K562 (cell line): ENCODE measurements at regions not wholly inside any gene's neighbourhood (a gene's known extent, or its start where the extent isn't known, plus 50 kb on each side); places are given as distances from the start of the nearest gene placed in this dataset.

Source experiments
- ATAC-seq: fragments of 200-7000 bp; cut with Tn5 transposase; 3 replicates; pipeline ENCODE4 v1.9.1; 2020; ENCODE audit warnings: moderate library complexity
- BruUV-seq: library from RNA; stranded (reverse); fragments of 400-500 nt; replicated peaks from 2 replicates; lab custom pipeline; 2021; lab: Mats Ljungman, UMichigan
- CTCF ChIA-PET: fragments of 300-600 bp; formaldehyde crosslinking; extraction: SDS; loops from one replicate; lab custom pipeline; 2021; ENCODE audit warnings: low intra/inter-chr PET ratio; lab: Yijun Ruan, JAX
- POLR2A ChIA-PET: fragments of 300-600, 350-650 bp; sonication (Branson Sonifier 250); formaldehyde crosslinking; extraction: SDS; loops from one replicate; lab custom pipeline; 2021; ENCODE audit warnings: antibody characterized with exemption, inconsistent platforms; lab: Yijun Ruan, JAX
- DNase-seq, 4 experiments: peaks; one replicate each; pipeline versions ENCODE4 v3.0.0 to v3.0.0-alpha.2; 2011 to 2018; ENCODE audit warnings: low spot score in 3 of 4, mixed read lengths in 3 of 4; ENCODE audit errors: extremely low read depth in 1 of 4
- FAIRE-seq: peaks from 2 replicates; lab custom pipeline; 2011; peaks lifted over from hg19 to GRCh38; lab: Jason Lieb, UNC
- H2AFZ ChIP-seq: 2 replicates; pipeline ENCODE4 v1.6.0; 2011; ENCODE audit warnings: low read depth, low read length, control low read depth, inconsistent platforms
- H3K27ac ChIP-seq: fragments of 200-600 bp; 3 replicates; pipeline ENCODE4 v1.8.0; 2011; ENCODE audit warnings: low read depth, mild to moderate bottlenecking, control low read depth, inconsistent platforms, low read length, moderate library complexity, mixed read lengths; ENCODE audit errors: extremely low read depth
- H3K27me3 ChIP-seq, 2 experiments: fragments of 300-600 bp in 1 of 2; 2 replicates in 1 of 2; 3 replicates in 1 of 2; pipeline versions ENCODE4 v1.6.0 to v1.8.0; 2011; ENCODE audit warnings: inconsistent platforms in 2 of 2, low read length in 2 of 2, mild to moderate bottlenecking in 1 of 2, mixed read lengths in 1 of 2, moderate library complexity in 1 of 2; ENCODE audit not compliant: control insufficient read depth in 2 of 2, insufficient read depth in 2 of 2
- H3K36me3 ChIP-seq: fragments of 300-600 bp; 3 replicates; pipeline ENCODE4 v1.8.0; 2011; ENCODE audit warnings: mild to moderate bottlenecking, low read length, inconsistent platforms; ENCODE audit not compliant: control insufficient read depth, insufficient read depth
- H3K4me1 ChIP-seq, 2 experiments: fragments of 200-600 bp in 1 of 2; replicated peaks in 1 of 2; 2 replicates in 1 of 2; 3 replicates in 1 of 2; pipeline versions ENCODE4 v1.5.1 to v1.8.0; 2011; ENCODE audit warnings: inconsistent platforms in 2 of 2, low read length in 2 of 2, mild to moderate bottlenecking in 1 of 2, mixed read lengths in 1 of 2, moderate library complexity in 1 of 2; ENCODE audit not compliant: control insufficient read depth in 2 of 2, insufficient read depth in 2 of 2
- H3K4me2 ChIP-seq: 2 replicates; pipeline ENCODE4 v1.6.1; 2011; ENCODE audit warnings: low read length, control low read depth, inconsistent platforms, mixed read lengths; ENCODE audit not compliant: insufficient read depth
- H3K4me3 ChIP-seq: fragments of 200-600 bp; sonication (generic), shearing (Covaris generic); 2 replicates; pipeline ENCODE4 v1.5.1; 2016; ENCODE audit warnings: control low read depth, inconsistent platforms
- H3K79me2 ChIP-seq: fragments of 200-600 bp; 3 replicates; pipeline ENCODE4 v1.8.0; 2011; ENCODE audit warnings: low read length, inconsistent platforms; ENCODE audit not compliant: control insufficient read depth, insufficient read depth
- H3K9ac ChIP-seq, 2 experiments: 2 replicates each; pipeline versions ENCODE4 v1.6.0 to v1.6.1; 2011; ENCODE audit warnings: low read depth in 2 of 2, low read length in 2 of 2, control low read depth in 1 of 2, inconsistent platforms in 1 of 2, mild to moderate bottlenecking in 1 of 2, mixed read lengths in 1 of 2; ENCODE audit not compliant: insufficient read depth in 1 of 2
- H3K9me1 ChIP-seq: one replicate; pipeline ENCODE4 v1.6.0; 2011; ENCODE audit warnings: inconsistent platforms, mild to moderate bottlenecking, low read length, moderate library complexity; ENCODE audit not compliant: control insufficient read depth, insufficient read depth
- H3K9me3 ChIP-seq: replicated peaks from 2 replicates; pipeline ENCODE4 v1.5.1; 2011; ENCODE audit warnings: low read depth, low read length, inconsistent platforms; ENCODE audit not compliant: control insufficient read depth, insufficient read depth
- H4K20me1 ChIP-seq: replicated peaks from 2 replicates; pipeline ENCODE4 v1.6.1; 2011; ENCODE audit warnings: low read length, inconsistent platforms, mixed read lengths; ENCODE audit not compliant: control insufficient read depth, insufficient read depth
- BRD4 ChIP-seq: fragments of 200-600 bp; sonication (generic); IDR thresholded peaks from 2 replicates; pipeline ENCODE4 v1.6.1; 2017; ENCODE audit warnings: inconsistent platforms
- DACH1 ChIP-seq: fragments of 450-650 bp; IDR thresholded peaks from 2 replicates; pipeline ENCODE4 v1.6.1; 2018; ENCODE audit not compliant: partially characterized antibody
- E2F3 ChIP-seq: fragments of 250-450 bp; sonication (Bioruptor Pico); IDR thresholded peaks from 2 replicates; pipeline ENCODE4 v1.4.0; 2020; ENCODE audit warnings: mild to moderate bottlenecking
- EP300 ChIP-seq: IDR thresholded peaks from 2 replicates; pipeline ENCODE4 v1.6.1; 2012; ENCODE audit warnings: low read length, improper control_type of control experiment
- KAT2B ChIP-seq: IDR thresholded peaks from one replicate; pipeline ENCODE4 v1.6.1; 2012; ENCODE audit warnings: low read depth, mild to moderate bottlenecking, control low read depth, inconsistent platforms, low read length, moderate library complexity
- PRPF4 ChIP-seq: fragments of 200-400 bp; formaldehyde crosslinking; IDR thresholded peaks from one replicate; pipeline ENCODE4 v1.6.1; 2017; ENCODE audit warnings: low read length, low read depth, mild to moderate bottlenecking; ENCODE audit not compliant: insufficient read depth, poor library complexity, severe bottlenecking
- SIX5 ChIP-seq, 2 experiments: IDR thresholded peaks; 2 replicates each; pipeline ENCODE4 v1.6.1; 2011; ENCODE audit warnings: low read length in 2 of 2, borderline replicate concordance in 1 of 2, low read depth in 1 of 2, mild to moderate bottlenecking in 1 of 2, moderate library complexity in 1 of 2; ENCODE audit not compliant: insufficient read depth in 1 of 2
- TFAP4 ChIP-seq: sonication (generic); formaldehyde crosslinking; IDR thresholded peaks from 2 replicates; pipeline ENCODE4 v1.8.0; 2022; ENCODE audit warnings: missing genetic modification reagents, mild to moderate bottlenecking, moderate library complexity, borderline replicate concordance
- ZNF143 ChIP-seq: sonication (generic); formaldehyde crosslinking; IDR thresholded peaks from 2 replicates; pipeline ENCODE4 v1.9.0; 2022; ENCODE audit warnings: mild to moderate bottlenecking, missing genetic modification reagents
- ZNF584 ChIP-seq: fragments of 200-800 bp; sonication (Bioruptor generic); IDR thresholded peaks from 2 replicates; pipeline ENCODE4 v1.6.1; 2016; ENCODE audit warnings: low read depth, mild to moderate bottlenecking, missing genetic modification characterization, missing compliant biosample characterization
- WGBS: fragments of 100-300 bp; shearing (Covaris generic); methylation state at CpG from one replicate; pipeline ENCODE4 v1.1.6; 2016; ENCODE audit warnings: low coverage, mixed read lengths; ENCODE audit not compliant: insufficient coverage; ENCODE audit errors: missing lambda C conversion rate; 5-methylcytosine and 5-hydroxymethylcytosine counted together
- in situ Hi-C: fragments of 300-500 bp; cut with MboI; formaldehyde crosslinking; loops from 4 replicates; pipeline ENCODE4 v1.15.0; 2018; ENCODE audit warnings: inconsistent platforms, mixed read lengths
- intact Hi-C: fragments of 100-400 bp; cut with micrococcal nuclease; formaldehyde crosslinking; loops from 2 replicates; pipeline ENCODE4 v1.14.2; 2022

- CTCF ChIA-PET = no interaction called here
- POLR2A ChIA-PET = no interaction called here
- in situ Hi-C loops (no loop called here), intact Hi-C loops (no loop called here)
- DNase-seq (no peak), FAIRE-seq (no peak), ATAC-seq (no peak)
- no peak overlapping the region for H2AFZ ChIP-seq
- TF ChIP-seq ZNF584 (CRISPR knock-in tag) = no peak
- no peak for TF ChIP-seq ZNF143 (CRISPR knock-in tag)
- no peak for TF ChIP-seq DACH1
- no peak for TF ChIP-seq SIX5 (IDR thresholded peaks at IDR 0.05; ENCODE audit: borderline replicate concordance in 1 of 2, insufficient read depth in 1 of 2, low read depth in 1 of 2, low read length in 2 of 2)
- no peak for TF ChIP-seq E2F3 (CRISPR knock-in tag)
- TF ChIP-seq EP300 = no peak
- no peak for TF ChIP-seq BRD4
- no peak for TF ChIP-seq TFAP4 (CRISPR knock-in tag)
- no peak for TF ChIP-seq KAT2B
- TF ChIP-seq PRPF4 = no peak
- H3K27me3 ChIP-seq = no peaks in the 10 kb centered on the region
- BruUV-seq = no TSS peak
- H3K79me2 ChIP-seq = no peaks in the 10 kb centered on the region
- H3K36me3 ChIP-seq = no peaks in the 10 kb centered on the region
- H3K9ac ChIP-seq = no peak overlapping the region
- H3K4me1 ChIP-seq = no peaks in the 10 kb centered on the region
- no peak overlapping the region for H3K27ac ChIP-seq
- no peaks in the 10 kb centered on the region; the same call in 1 of the 2 replicates for H3K9me3 ChIP-seq
- 0% methylated on average over 2 of the region's 2 CpGs for WGBS
- no peaks in the 10 kb centered on the region for H3K9me1 ChIP-seq
- H3K4me2 ChIP-seq = no peak overlapping the region
- H3K4me3 ChIP-seq = no peak overlapping the region
- no peaks in the 10 kb centered on the region for H4K20me1 ChIP-seq
Observed at GRCh38 chr18:39350945-39351344, 1785.3 kb upstream of the CELF4 start.
